ENCODE measurements at regions not wholly inside any gene's neighbourhood (a gene's known extent, or its start where the extent isn't known, plus 50 kb on each side); places are given as distances from the start of the nearest gene placed in this dataset.

DNA sequence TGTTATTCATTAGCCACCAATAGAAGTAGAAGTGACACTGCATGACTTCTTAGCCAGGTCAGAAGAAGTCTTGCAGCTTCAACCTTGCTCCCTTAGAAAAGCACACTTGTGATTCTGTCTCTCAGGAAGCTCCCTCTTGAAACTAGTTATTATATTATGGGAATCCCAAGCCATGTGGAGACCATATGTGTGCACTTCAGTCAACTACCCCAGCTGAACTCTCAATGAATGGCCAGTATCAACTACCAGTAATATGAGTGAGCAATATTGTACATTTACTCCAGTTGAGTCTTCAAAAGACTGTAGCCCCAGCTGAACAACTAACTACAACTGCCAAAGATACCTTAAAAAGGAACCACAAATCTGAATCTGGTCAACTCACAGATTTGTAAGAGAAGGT, 77.1 kb upstream of the GABRA3 start:
- TF ChIP-seq, protein P1, sequence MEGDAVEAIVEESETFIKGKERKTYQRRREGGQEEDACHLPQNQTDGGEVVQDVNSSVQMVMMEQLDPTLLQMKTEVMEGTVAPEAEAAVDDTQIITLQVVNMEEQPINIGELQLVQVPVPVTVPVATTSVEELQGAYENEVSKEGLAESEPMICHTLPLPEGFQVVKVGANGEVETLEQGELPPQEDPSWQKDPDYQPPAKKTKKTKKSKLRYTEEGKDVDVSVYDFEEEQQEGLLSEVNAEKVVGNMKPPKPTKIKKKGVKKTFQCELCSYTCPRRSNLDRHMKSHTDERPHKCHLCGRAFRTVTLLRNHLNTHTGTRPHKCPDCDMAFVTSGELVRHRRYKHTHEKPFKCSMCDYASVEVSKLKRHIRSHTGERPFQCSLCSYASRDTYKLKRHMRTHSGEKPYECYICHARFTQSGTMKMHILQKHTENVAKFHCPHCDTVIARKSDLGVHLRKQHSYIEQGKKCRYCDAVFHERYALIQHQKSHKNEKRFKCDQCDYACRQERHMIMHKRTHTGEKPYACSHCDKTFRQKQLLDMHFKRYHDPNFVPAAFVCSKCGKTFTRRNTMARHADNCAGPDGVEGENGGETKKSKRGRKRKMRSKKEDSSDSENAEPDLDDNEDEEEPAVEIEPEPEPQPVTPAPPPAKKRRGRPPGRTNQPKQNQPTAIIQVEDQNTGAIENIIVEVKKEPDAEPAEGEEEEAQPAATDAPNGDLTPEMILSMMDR (IDR thresholded peaks at IDR 0.05), result no peak
- TF ChIP-seq POLR2A (IDR thresholded peaks at IDR 0.05), result no peak

All from adrenal gland (tissue), 5 donors.